IMR-90 (cell line): ENCODE measurements at regions not wholly inside any gene's neighbourhood (a gene's known extent, or its start where the extent isn't known, plus 50 kb on each side); places are given as distances from the start of the nearest gene placed in this dataset.

Experiments used
- ATAC-seq: fragments of 200-7000 bp; cut with Tn5 transposase; 2 replicates; pipeline ENCODE4 v1.9.1; 2020; ENCODE audit warnings: low read depth, mild to moderate bottlenecking, moderate library complexity
- BruUV-seq: library from RNA; stranded (reverse); fragments of 400-500 nt; replicated peaks from 2 replicates; lab custom pipeline; 2021; lab: Mats Ljungman, UMichigan
- CTCF ChIA-PET: fragments of 300-600 bp; formaldehyde crosslinking; extraction: SDS; loops from one replicate; lab custom pipeline; 2021; ENCODE audit warnings: antibody characterized with exemption; lab: Yijun Ruan, JAX
- POLR2A ChIA-PET: fragments of 300-600 bp; sonication (Branson Sonifier 250); formaldehyde crosslinking; loops from one replicate; lab custom pipeline; 2022; ENCODE audit warnings: antibody characterized with exemption; ENCODE audit not compliant: unreplicated experiment; lab: Charles Lee
- DNase-seq: peaks from one replicate; pipeline ENCODE4 v3.0.0; 2013
- H2AFZ ChIP-seq: replicated peaks from 2 replicates; pipeline ENCODE3; 2013; ENCODE audit warnings: low read length, mild to moderate bottlenecking; ENCODE audit not compliant: poor library complexity
- H2AK5ac ChIP-seq: 2 replicates; pipeline ENCODE4 v1.6.1; 2013; ENCODE audit warnings: low read depth, low read length, inconsistent platforms
- H2AK9ac ChIP-seq: replicated peaks from 2 replicates; pipeline ENCODE3; 2013; ENCODE audit warnings: mild to moderate bottlenecking, low read depth, low read length, moderate library complexity; ENCODE audit not compliant: poor library complexity
- H2BK120ac ChIP-seq: 2 replicates; pipeline ENCODE4 v1.6.1; 2013; ENCODE audit warnings: low read depth, low read length, inconsistent platforms
- H2BK15ac ChIP-seq: 3 replicates; pipeline ENCODE4 v1.6.1; 2013; ENCODE audit warnings: low read depth, low read length, inconsistent platforms
- H2BK20ac ChIP-seq: 2 replicates; pipeline ENCODE4 v1.6.1; 2013; ENCODE audit warnings: low read depth, mild to moderate bottlenecking, inconsistent platforms, low read length, moderate library complexity
- H2BK5ac ChIP-seq: 2 replicates; pipeline ENCODE4 v1.6.1; 2013; ENCODE audit warnings: mild to moderate bottlenecking, low read depth, low read length, inconsistent platforms; ENCODE audit not compliant: poor library complexity, severe bottlenecking
- H3K14ac ChIP-seq: replicated peaks from 2 replicates; pipeline ENCODE4 v1.6.1; 2013; ENCODE audit warnings: low read depth, low read length, inconsistent platforms
- H3K18ac ChIP-seq: 2 replicates; pipeline ENCODE4 v1.6.1; 2013; ENCODE audit warnings: low read depth, low read length, control low read depth
- H3K23ac ChIP-seq: 2 replicates; pipeline ENCODE4 v1.6.1; 2013; ENCODE audit warnings: low read depth, low read length, inconsistent platforms
- H3K27ac ChIP-seq: 2 replicates; pipeline ENCODE4 v1.5.1; 2013; ENCODE audit warnings: mild to moderate bottlenecking, control low read depth, low read length; ENCODE audit not compliant: insufficient read depth
- H3K27me3 ChIP-seq: 2 replicates; pipeline ENCODE4 v1.6.1; 2013; ENCODE audit warnings: low read length; ENCODE audit not compliant: control insufficient read depth, insufficient read depth
- H3K36me3 ChIP-seq: 2 replicates; pipeline ENCODE4 v1.6.1; 2013; ENCODE audit warnings: low read length, mixed read lengths; ENCODE audit not compliant: control insufficient read depth, insufficient read depth
- H3K4ac ChIP-seq: 2 replicates; pipeline ENCODE4 v1.6.1; 2013; ENCODE audit warnings: low read depth, low read length, inconsistent platforms
- H3K4me1 ChIP-seq: 2 replicates; pipeline ENCODE4 v1.6.1; 2013; ENCODE audit warnings: low read length, mixed read lengths; ENCODE audit not compliant: control insufficient read depth, insufficient read depth
- H3K4me2 ChIP-seq: 2 replicates; pipeline ENCODE4 v1.6.1; 2013; ENCODE audit warnings: low read depth, mild to moderate bottlenecking, control low read depth, low read length, moderate library complexity
- H3K4me3 ChIP-seq: 2 replicates; pipeline ENCODE4 v1.5.1; 2013; ENCODE audit warnings: low read depth, mild to moderate bottlenecking, control low read depth, low read length, moderate library complexity; ENCODE audit not compliant: insufficient read depth
- H3K56ac ChIP-seq: 2 replicates; pipeline ENCODE4 v1.6.1; 2013; ENCODE audit warnings: low read length, inconsistent platforms; ENCODE audit not compliant: insufficient read depth; ENCODE audit errors: extremely low read depth
- H3K79me1 ChIP-seq, 2 experiments: 2 replicates each; pipeline ENCODE4 v1.6.1; 2013; ENCODE audit warnings: low read length in 2 of 2, inconsistent platforms in 1 of 2, low read depth in 1 of 2
- H3K9ac ChIP-seq: 2 replicates; pipeline ENCODE4 v1.6.1; 2013; ENCODE audit warnings: low read depth, low read length, control low read depth
- H3K9me1 ChIP-seq: 2 replicates; pipeline ENCODE4 v1.6.1; 2013; ENCODE audit warnings: low read length, inconsistent platforms; ENCODE audit not compliant: insufficient read depth
- H3K9me3 ChIP-seq: 2 replicates; pipeline ENCODE4 v1.6.1; 2013; ENCODE audit warnings: low read length; ENCODE audit not compliant: control insufficient read depth, insufficient read depth
- H4K20me1 ChIP-seq: 2 replicates; pipeline ENCODE4 v1.6.1; 2013; ENCODE audit warnings: low read length, inconsistent platforms; ENCODE audit not compliant: insufficient read depth
- H4K5ac ChIP-seq: 2 replicates; pipeline ENCODE4 v1.6.1; 2013; ENCODE audit warnings: mild to moderate bottlenecking, low read depth, low read length, control low read depth
- H4K8ac ChIP-seq, 2 experiments: 2 replicates each; pipeline ENCODE4 v1.6.1; 2013; ENCODE audit warnings: low read depth in 2 of 2, low read length in 2 of 2, control low read depth in 1 of 2, inconsistent platforms in 1 of 2
- H4K91ac ChIP-seq: 2 replicates; pipeline ENCODE4 v1.6.1; 2013; ENCODE audit warnings: low read depth, low read length, inconsistent platforms; ENCODE audit not compliant: insufficient read depth
- CHD1 ChIP-seq: IDR thresholded peaks from 2 replicates; pipeline ENCODE4 v1.6.1; 2012; ENCODE audit warnings: low read depth, low read length, improper control_type of control experiment
- ELK1 ChIP-seq: fragments of 150-350 bp; IDR thresholded peaks from 2 replicates; pipeline ENCODE4 v1.6.1; 2016; ENCODE audit warnings: low read depth, mild to moderate bottlenecking, low read length, moderate library complexity, borderline replicate concordance
- RCOR1 ChIP-seq: IDR thresholded peaks from 2 replicates; pipeline ENCODE4 v1.6.1; 2012; ENCODE audit warnings: mild to moderate bottlenecking, low read length, improper control_type of control experiment; ENCODE audit not compliant: insufficient replicate concordance
- RFX5 ChIP-seq: IDR thresholded peaks from 2 replicates; pipeline ENCODE4 v1.8.0; 2012; ENCODE audit warnings: low read depth, mild to moderate bottlenecking, low read length, moderate library complexity
- WGBS, 2 experiments: methylation state at CpG; one replicate each; pipeline versions ENCODE4 v1.1.5 to v1.1.7; 2013; ENCODE audit warnings: missing lambda C conversion rate in 2 of 2; ENCODE audit not compliant: insufficient read length in 1 of 2; ENCODE audit errors: extremely low coverage in 2 of 2; 5-methylcytosine and 5-hydroxymethylcytosine counted together
- dilution Hi-C: fragments of 300-500 bp; cut with HindIII; formaldehyde crosslinking; loops from one replicate; pipeline ENCODE4 v1.14.3; 2018; ENCODE audit warnings: low sequenced_read_pairs; ENCODE audit not compliant: unreplicated experiment
- in situ Hi-C: fragments of 300-500 bp; cut with MboI; formaldehyde crosslinking; loops from 3 replicates; pipeline ENCODE4 v1.14.3; 2019; ENCODE audit warnings: low sequenced_read_pairs, inconsistent platforms, mixed read lengths
- intact Hi-C: fragments of 100-400 bp; cut with micrococcal nuclease; formaldehyde crosslinking; loops from 2 replicates; pipeline ENCODE4 v1.10.0; 2022

- no peak overlapping the region for H2BK15ac ChIP-seq
- H3K4me3 ChIP-seq: no peak overlapping the region
- ATAC-seq (no peak), DNase-seq (no peak)
- intact Hi-C loops: no loop called here
- no peaks in the 10 kb centered on the region for H3K36me3 ChIP-seq
- no peak overlapping the region for H3K4ac ChIP-seq
- H4K5ac ChIP-seq: no peak overlapping the region
- POLR2A ChIA-PET: no interaction called here
- no peak overlapping the region for H3K4me2 ChIP-seq
- no TSS peak for BruUV-seq
- no peak overlapping the region for H3K27ac ChIP-seq
- H2BK20ac ChIP-seq: no peak overlapping the region
- dilution Hi-C loops: no loop called here
- no peak for TF ChIP-seq CHD1
- TF ChIP-seq RCOR1: no peak
- TF ChIP-seq RFX5: no peak
- no peak for TF ChIP-seq ELK1
- H3K27me3 ChIP-seq: no peaks in the 10 kb centered on the region
- no CpG with 5 or more reads among the region's 2 CpGs for WGBS, 2 experiments
- no peak overlapping the region for H2BK5ac ChIP-seq
- H3K9ac ChIP-seq: no peak overlapping the region
- H2BK120ac ChIP-seq: no peak overlapping the region
- H3K4me1 ChIP-seq: no peaks in the 10 kb centered on the region
- CTCF ChIA-PET: no interaction called here
- no peak overlapping the region for H3K23ac ChIP-seq
- H4K8ac ChIP-seq: no peak overlapping the region
- H3K18ac ChIP-seq: no peak overlapping the region
- no peaks in the 10 kb centered on the region for H3K79me1 ChIP-seq
- no peak overlapping the region for H3K14ac ChIP-seq
- H3K9me1 ChIP-seq: no peaks in the 10 kb centered on the region
- H3K56ac ChIP-seq: no peak overlapping the region
- H2AFZ ChIP-seq: no peak overlapping the region
- no peaks in the 10 kb centered on the region for H3K9me3 ChIP-seq
- H2AK9ac ChIP-seq: no peak overlapping the region
- H4K91ac ChIP-seq: no peak overlapping the region
- no peak overlapping the region for H2AK5ac ChIP-seq
- H4K20me1 ChIP-seq: no peaks in the 10 kb centered on the region
- in situ Hi-C loops: no loop called here
Observed at GRCh38 chr9:80387828-80388227, 816.1 kb downstream of the TLE4 start.
